ENCODE measurements at regions not wholly inside any gene's neighbourhood (a gene's known extent, or its start where the extent isn't known, plus 50 kb on each side); places are given as distances from the start of the nearest gene placed in this dataset.
A peak's percentile ranks its signal among the peaks of the same experiment; 100 is the strongest.
"Not testable (repeated sequence)": the region's sequence is repeated elsewhere in the genome, so short reads cannot be mapped to it uniquely, and the experiment has no call there.

DNA sequence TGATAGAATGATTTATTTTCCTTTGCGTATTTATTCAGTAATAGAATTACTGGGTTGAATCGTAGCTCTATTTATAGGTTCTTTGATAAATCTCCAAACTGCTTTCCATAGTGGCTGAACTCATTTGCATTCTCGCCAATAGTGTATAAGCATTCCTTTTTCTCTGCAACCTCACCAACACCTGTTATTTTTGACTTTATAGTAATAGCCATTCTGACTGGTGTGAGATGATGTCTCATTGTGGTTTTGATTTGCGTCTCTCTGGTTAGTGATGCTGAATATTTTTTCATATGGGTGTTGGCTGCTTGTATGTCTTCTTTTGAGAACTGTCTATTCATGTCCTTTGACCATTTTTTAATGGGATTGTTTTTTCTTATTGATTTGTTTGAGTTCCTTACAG lies 160.7 kb downstream of the MID1IP1 start:
- TF ChIP-seq, protein P1, sequence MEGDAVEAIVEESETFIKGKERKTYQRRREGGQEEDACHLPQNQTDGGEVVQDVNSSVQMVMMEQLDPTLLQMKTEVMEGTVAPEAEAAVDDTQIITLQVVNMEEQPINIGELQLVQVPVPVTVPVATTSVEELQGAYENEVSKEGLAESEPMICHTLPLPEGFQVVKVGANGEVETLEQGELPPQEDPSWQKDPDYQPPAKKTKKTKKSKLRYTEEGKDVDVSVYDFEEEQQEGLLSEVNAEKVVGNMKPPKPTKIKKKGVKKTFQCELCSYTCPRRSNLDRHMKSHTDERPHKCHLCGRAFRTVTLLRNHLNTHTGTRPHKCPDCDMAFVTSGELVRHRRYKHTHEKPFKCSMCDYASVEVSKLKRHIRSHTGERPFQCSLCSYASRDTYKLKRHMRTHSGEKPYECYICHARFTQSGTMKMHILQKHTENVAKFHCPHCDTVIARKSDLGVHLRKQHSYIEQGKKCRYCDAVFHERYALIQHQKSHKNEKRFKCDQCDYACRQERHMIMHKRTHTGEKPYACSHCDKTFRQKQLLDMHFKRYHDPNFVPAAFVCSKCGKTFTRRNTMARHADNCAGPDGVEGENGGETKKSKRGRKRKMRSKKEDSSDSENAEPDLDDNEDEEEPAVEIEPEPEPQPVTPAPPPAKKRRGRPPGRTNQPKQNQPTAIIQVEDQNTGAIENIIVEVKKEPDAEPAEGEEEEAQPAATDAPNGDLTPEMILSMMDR (IDR thresholded peaks at IDR 0.05; ENCODE audit: unreplicated experiment in 3 of 3): no peak
- Mint-ChIP-seq H3K36me3 (ENCODE audit: low read depth) (peaks cover 4% of the 10 kb centered on the region), H3K4me1 (peaks cover 12% of the 10 kb centered on the region), H3K27me3 (ENCODE audit: low read depth) (no peaks in the 10 kb centered on the region), H3K27ac (no peak overlapping the region), H3K9me3 (peaks cover 7% of the 10 kb centered on the region), H3K4me3 (no peak overlapping the region)

DNA sequence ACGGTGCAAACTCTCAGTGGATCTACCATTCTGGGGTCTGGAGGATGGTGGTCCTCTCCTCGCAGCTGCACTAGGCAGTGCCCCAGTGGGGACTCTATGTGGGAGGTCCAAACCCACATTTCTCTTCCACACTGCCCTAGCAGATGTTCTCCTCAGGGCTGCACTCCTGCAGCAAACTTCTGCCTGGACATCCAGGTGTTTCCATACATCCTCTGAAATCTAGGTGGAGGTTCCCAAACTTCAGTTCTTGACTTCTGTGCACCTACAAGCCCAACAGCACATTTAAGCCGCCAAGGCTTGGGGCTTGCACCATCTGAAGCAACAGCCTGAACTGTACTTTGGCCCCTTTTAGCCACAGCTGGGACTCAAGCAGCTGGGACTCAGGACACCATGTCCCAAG lies 162.0 kb downstream of the MID1IP1 start:
- peaks cover 12% of the 10 kb centered on the region for H3K4me1 Mint-ChIP-seq
- not testable (repeated sequence) for H3K27me3 Mint-ChIP-seq (ENCODE audit: low read depth); H3K36me3 Mint-ChIP-seq (ENCODE audit: low read depth)

DNA sequence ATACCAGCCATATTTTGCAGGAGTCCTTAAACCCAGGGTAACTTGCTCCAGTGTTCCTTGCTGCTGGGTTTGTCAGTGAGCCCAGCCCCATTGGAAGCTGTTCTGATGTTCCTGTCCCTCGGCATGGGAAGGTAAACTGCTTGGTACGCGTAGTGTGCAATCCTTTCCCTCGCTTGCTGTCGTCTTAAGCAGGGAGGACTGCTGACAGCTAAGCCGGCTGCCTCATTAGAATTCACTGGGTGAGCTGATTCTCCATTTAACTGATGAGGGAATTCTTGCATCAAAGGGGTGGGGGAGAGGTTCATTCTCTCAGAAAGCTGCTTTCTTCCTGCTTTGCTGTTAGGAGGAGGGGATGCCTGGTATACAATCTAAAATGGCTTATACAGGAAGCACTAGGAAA lies 164.6 kb downstream of the MID1IP1 start:
- Mint-ChIP-seq H3K9me3 (peaks cover 13% of the 10 kb centered on the region), H3K4me3 (no peak overlapping the region), H3K36me3 (ENCODE audit: low read depth) (peaks cover 4% of the 10 kb centered on the region), H3K4me1 (no peaks in the 10 kb centered on the region), H3K27ac (peak overlapping the region; percentile 33 to 73 (median 68)), H3K27me3 (ENCODE audit: low read depth) (no peaks in the 10 kb centered on the region)
- TF ChIP-seq, protein P1 (IDR thresholded peaks at IDR 0.05; ENCODE audit: unreplicated experiment in 3 of 3): no peak

More for the DNA sequence above, 162.0 kb downstream of the MID1IP1 start:
- H3K9me3 Mint-ChIP-seq: peaks cover 12% of the 10 kb centered on the region
- not testable (repeated sequence) for H3K27ac Mint-ChIP-seq, H3K4me3 Mint-ChIP-seq

DNA sequence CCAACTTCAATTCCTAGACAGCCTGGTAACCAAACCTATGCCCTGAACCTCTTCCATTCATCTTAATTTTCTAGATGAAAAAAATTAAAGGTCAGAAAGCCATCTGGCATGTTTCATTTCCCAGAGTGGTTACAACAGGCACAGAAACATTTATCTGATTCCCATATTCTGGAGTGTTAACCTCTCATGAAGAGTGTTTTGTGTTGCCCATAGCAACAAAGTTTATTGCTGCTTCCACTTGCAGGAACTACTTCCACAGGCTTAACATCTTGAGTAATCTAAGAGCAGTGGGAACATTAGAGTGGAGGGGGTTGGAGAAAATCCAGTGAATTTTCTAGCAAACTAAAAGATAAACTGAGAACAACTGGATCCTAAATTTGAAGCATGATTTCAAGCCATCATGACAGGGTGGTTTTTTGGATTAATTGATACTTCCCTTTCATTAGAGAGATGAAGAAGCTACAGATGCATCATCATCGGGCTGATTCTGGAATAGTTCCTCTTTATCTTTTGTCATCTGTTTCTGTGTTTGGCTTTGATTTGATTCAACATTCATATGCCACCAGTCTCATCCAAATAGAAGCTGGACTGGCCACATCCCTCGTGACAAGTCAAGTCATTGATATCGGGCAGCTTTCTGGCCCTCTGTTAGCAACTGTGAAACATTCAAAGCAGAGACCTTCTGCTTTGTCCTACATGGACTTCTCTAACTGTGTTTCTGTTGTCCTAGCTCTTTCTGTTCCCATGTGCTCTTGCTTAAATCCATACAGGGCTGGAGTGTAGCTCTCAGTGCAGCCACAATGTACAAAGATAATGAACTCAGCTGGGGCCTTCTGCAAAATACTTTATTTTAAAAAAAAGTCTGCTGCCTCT lies 167.3 kb downstream of the MID1IP1 start:
- Mint-ChIP-seq H3K4me1 (no peaks in the 10 kb centered on the region), H3K36me3 (ENCODE audit: low read depth) (peaks cover 4% of the 10 kb centered on the region), H3K9me3 (peaks cover 23% of the 10 kb centered on the region), H3K27ac (no peak overlapping the region), H3K27me3 (ENCODE audit: low read depth) (no peaks in the 10 kb centered on the region), H3K4me3 (no peak overlapping the region)
- TF ChIP-seq, protein P1 (IDR thresholded peaks at IDR 0.05; ENCODE audit: unreplicated experiment in 3 of 3): no peak

DNA sequence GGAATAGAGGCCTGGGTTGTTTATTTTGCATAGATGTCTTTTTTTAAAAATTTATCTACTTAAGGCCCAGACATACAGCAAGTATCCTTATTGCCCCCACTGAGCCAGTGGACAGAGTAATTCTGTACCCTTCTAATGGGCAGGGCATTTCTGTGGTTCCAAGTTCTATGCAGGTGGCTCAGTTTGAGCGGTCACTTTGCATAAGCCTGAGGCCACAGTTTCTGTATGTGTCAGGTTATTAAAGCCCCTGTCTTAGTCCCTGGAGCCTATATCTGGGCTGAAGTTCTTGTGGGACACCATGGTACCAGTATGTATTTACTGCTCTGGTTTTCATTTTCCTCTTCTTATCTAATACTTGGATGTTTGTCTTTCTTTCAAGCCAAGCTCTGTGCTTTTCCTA lies 168.8 kb downstream of the MID1IP1 start:
- no peak overlapping the region for H3K4me3 Mint-ChIP-seq
- no peaks in the 10 kb centered on the region for H3K27me3 Mint-ChIP-seq (ENCODE audit: low read depth)
- no peak overlapping the region for H3K27ac Mint-ChIP-seq
- TF ChIP-seq, protein P1 (IDR thresholded peaks at IDR 0.05; ENCODE audit: unreplicated experiment in 3 of 3): no peak
- no peaks in the 10 kb centered on the region for H3K4me1 Mint-ChIP-seq
- H3K9me3 Mint-ChIP-seq: peaks cover 16% of the 10 kb centered on the region
- H3K36me3 Mint-ChIP-seq (ENCODE audit: low read depth): no peaks in the 10 kb centered on the region

DNA sequence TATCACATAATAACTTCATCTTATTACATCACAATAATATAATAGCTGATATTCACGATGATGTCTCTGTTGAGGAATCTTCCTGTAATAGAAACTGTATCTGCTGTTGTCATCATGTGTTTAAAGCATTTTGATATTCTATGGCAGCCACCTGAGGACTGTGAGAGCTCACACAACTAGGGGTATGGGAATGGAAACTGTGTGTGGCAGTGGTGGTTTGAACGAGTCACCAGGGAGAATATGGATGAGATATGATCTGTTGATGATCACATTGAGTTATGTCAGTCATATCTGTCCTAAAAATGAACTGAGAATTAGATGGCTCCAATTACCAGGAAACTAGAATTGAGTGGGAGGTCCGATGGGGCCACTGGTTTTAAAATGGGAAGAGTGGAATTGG lies 169.6 kb downstream of the MID1IP1 start:
- no peak overlapping the region for H3K27ac Mint-ChIP-seq
- H3K4me1 Mint-ChIP-seq: no peaks in the 10 kb centered on the region
- H3K27me3 Mint-ChIP-seq (ENCODE audit: low read depth): no peaks in the 10 kb centered on the region
- no peaks in the 10 kb centered on the region for H3K36me3 Mint-ChIP-seq (ENCODE audit: low read depth)
- TF ChIP-seq, protein P1 (IDR thresholded peaks at IDR 0.05; ENCODE audit: unreplicated experiment in 3 of 3): no peak
- peaks cover 16% of the 10 kb centered on the region for H3K9me3 Mint-ChIP-seq
- no peak overlapping the region for H3K4me3 Mint-ChIP-seq

All from nephron (organoid).